Thymus (tissue), 11 donors: ENCODE measurements at regions not wholly inside any gene's neighbourhood (a gene's known extent, or its start where the extent isn't known, plus 50 kb on each side); places are given as distances from the start of the nearest gene placed in this dataset.

Experiments
- DNase-seq, 9 donors: peaks; one replicate each; pipeline ENCODE4 v3.0.0-alpha.2; 2013; ENCODE audit warnings: low spot score in 9 of 9, low read depth in 6 of 9, missing footprints in 1 of 9
- H3K27ac ChIP-seq, 2 donors: one replicate each; pipeline ENCODE4 v1.5.1; 2013; ENCODE audit warnings: control low read depth in 1 of 2, low read depth in 1 of 2, low read length in 1 of 2, mild to moderate bottlenecking in 1 of 2, moderate library complexity in 1 of 2
- H3K27me3 ChIP-seq, 2 donors: one replicate each; pipeline ENCODE4 v1.5.1; 2013; ENCODE audit warnings: low read length in 1 of 2; ENCODE audit not compliant: control insufficient read depth in 2 of 2, insufficient read depth in 1 of 2
- H3K36me3 ChIP-seq, 2 donors: one replicate each; pipeline ENCODE4 v1.5.1; 2013; ENCODE audit warnings: low read length in 1 of 2, mild to moderate bottlenecking in 1 of 2, moderate library complexity in 1 of 2; ENCODE audit not compliant: control insufficient read depth in 2 of 2, insufficient read depth in 2 of 2
- H3K4me1 ChIP-seq, 2 donors: one replicate each; pipeline ENCODE4 v1.5.1; 2013; ENCODE audit warnings: low read length in 2 of 2; ENCODE audit not compliant: control insufficient read depth in 2 of 2, insufficient read depth in 2 of 2
- H3K4me3 ChIP-seq, 2 donors: one replicate each; pipeline ENCODE4 v1.5.1; 2013; ENCODE audit warnings: low read length in 2 of 2, control low read depth in 1 of 2, mild to moderate bottlenecking in 1 of 2
- H3K9me3 ChIP-seq, 2 donors: one replicate each; pipeline ENCODE4 v1.5.1; 2013; ENCODE audit warnings: low read length in 1 of 2, mild to moderate bottlenecking in 1 of 2; ENCODE audit not compliant: control insufficient read depth in 2 of 2, insufficient read depth in 1 of 2
- WGBS: extraction: QIAGEN DNeasy Blood & Tissue Kit; methylation state at CpG from one replicate; pipeline ENCODE4 v1.1.7; 2013; 5-methylcytosine and 5-hydroxymethylcytosine counted together
- donor health status: healthy.

DNA sequence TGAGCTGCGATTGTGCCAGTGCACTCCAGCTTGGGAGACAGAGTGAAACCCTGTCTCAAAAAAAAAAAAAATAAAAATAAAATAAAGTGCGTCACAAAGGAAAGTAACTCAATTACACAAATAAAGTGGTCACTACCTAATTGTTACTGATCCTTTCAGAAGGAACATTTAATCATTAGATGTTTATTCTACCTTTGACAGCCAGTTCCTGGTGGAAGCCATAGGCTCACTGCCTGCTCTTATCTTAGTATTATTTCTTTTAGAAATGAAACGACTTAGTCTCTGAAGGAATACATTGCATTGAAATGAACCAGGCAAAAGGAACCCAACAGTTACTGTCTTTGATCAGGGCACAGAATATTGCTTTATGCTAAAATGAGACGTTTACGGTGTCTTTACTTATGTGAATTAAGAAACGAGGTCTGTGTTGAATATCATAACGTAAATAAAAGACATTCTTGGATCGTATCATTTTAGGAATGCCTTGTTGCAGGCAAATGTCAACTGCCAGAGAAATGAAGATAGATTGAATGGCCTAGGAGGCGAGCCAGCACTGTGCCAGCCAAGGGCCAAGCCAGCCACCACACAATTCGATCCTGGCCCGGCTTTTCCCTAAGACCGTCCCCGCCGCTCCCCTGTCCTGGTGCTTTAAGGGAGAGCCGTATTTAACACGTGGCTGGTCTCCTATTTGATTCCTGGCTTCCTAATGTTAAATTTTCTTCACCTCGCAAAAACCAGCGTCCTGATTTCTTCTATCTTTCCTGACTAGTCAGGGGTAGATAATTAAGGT lies 136.7 kb upstream of the GMDS start:
- no peak overlapping the region for H3K4me3 ChIP-seq
- H3K27ac ChIP-seq: no peak overlapping the region
- WGBS: 97% methylated on average over 18 of the region's 18 CpGs
- no peak for DNase-seq
- H3K4me1 ChIP-seq: no peaks in the 10 kb centered on the region
- H3K9me3 ChIP-seq: no peaks in the 10 kb centered on the region
- no peaks in the 10 kb centered on the region for H3K36me3 ChIP-seq
- no peaks in the 10 kb centered on the region for H3K27me3 ChIP-seq

DNA sequence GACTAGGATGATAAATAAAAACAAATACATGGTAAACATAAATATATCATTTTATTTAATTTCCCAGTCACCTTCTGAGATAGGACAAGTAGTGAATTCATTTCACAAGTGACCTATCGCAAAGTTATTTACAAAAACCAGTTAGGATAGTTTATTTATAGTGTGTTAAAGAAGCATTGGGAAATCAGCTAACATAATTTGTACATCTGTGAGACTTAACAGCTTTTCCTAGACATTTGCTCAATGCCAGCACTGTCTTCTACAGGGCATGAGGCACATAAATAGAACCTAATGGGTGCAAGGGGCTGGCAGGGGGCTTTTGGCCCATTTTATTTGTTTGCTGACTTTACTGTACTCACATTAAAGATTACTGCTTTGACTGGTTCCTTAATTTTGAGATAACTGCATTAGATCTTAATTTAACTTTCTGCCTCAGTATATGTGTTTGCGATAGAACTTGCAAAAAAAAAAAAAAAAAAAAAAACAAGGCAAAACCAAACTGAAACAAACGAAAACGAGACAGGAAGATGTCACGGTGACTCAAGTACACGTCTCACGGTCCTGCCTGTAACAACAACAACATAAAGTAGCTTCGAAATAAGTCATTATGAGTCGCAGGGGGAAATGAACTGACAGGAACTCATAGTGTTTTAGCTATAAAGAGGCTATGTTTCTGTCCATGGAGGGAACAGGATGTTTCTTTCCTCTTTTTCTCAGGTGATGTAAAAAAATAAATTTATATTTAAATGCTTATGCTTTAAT lies 133.7 kb upstream of the GMDS start:
- H3K4me1 ChIP-seq: no peaks in the 10 kb centered on the region
- WGBS: 89% methylated on average over 9 of the region's 9 CpGs
- DNase-seq: peak in 1 of 9 donors; percentile 13
- H3K27ac ChIP-seq: no peak overlapping the region
- H3K36me3 ChIP-seq: no peaks in the 10 kb centered on the region
- H3K4me3 ChIP-seq: no peak overlapping the region
- no peaks in the 10 kb centered on the region for H3K9me3 ChIP-seq
- no peaks in the 10 kb centered on the region for H3K27me3 ChIP-seq

DNA sequence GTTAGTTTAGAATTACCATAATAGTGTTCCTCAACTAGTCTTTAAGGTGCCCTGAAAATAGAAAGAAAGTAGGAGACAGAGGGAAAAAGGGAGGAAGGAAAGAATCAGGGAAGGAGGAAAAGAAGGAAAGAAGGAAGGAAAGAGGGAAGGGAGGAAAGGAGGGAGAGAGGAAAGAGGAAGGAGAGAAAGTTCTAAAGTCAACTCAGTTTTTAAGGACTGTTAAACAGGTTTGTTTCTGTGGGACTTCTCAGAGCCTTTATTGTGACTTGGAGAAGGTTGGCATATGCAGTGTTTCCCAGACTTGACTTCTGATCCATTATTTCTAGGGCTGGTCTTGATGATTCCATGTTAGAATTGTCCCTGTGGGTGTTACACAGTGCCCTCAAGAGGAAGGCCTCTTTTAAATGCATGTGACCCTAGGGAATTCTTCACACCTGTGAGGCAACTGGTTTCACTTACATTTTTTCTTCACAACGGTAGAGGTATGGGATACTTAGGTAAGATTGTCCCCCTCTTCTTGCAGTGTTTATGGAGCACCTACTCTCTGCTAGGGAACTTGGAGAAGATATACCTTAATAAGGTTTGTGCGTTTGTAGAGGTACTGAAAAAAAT lies 132.7 kb upstream of the GMDS start:
- no peaks in the 10 kb centered on the region for H3K9me3 ChIP-seq
- H3K4me3 ChIP-seq: no peak overlapping the region
- 82% methylated on average over 2 of the region's 2 CpGs for WGBS
- H3K27ac ChIP-seq: no peak overlapping the region
- H3K4me1 ChIP-seq: no peaks in the 10 kb centered on the region
- H3K36me3 ChIP-seq: no peaks in the 10 kb centered on the region
- DNase-seq: no peak
- H3K27me3 ChIP-seq: no peaks in the 10 kb centered on the region

DNA sequence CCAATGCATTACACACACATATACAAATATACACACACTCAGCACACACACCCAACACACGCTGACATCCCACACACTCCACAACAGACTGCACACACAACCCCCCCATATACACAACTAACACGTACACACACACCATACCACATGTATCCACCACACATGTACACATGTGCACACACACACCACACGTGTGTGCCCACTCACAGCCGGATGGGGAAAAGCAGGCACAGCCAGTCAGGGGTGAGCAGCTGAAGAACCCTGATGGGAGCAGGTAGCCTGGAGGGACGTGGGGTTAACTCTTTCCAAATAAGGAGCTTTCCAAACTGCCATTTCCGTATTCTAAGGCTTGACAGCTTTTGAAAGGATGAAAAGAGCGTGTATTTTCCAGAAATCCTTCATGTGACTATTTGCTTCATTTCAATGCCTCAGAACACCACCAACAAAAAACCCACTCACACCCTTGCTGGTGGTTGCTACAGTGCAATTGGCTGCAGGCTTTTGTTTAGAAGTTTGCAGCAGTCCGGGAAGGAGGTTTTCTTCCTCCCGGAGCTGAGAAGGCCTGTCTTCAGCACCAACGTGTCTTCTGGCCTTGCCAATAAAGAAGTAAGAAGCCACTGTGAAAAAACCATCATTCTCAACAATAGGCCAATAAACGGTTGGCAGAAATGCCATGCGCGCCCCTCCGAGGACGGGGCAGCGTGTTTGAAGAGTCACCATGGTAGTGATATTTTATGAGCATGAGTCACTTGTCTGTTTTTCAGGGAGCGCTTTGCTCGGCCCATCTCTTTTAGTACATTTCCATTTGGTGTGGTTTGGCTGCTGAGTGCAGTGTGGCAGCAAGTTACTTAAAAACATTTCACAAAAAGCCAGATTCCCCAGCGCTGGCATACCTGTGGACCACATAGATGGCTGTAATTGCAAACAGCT lies 131.3 kb upstream of the GMDS start:
- no peak overlapping the region for H3K4me3 ChIP-seq
- no peak for DNase-seq
- no peak overlapping the region for H3K27ac ChIP-seq
- no peaks in the 10 kb centered on the region for H3K27me3 ChIP-seq
- H3K9me3 ChIP-seq: no peaks in the 10 kb centered on the region
- no peaks in the 10 kb centered on the region for H3K4me1 ChIP-seq
- 92% methylated on average over 19 of the region's 19 CpGs for WGBS
- H3K36me3 ChIP-seq: no peaks in the 10 kb centered on the region

DNA sequence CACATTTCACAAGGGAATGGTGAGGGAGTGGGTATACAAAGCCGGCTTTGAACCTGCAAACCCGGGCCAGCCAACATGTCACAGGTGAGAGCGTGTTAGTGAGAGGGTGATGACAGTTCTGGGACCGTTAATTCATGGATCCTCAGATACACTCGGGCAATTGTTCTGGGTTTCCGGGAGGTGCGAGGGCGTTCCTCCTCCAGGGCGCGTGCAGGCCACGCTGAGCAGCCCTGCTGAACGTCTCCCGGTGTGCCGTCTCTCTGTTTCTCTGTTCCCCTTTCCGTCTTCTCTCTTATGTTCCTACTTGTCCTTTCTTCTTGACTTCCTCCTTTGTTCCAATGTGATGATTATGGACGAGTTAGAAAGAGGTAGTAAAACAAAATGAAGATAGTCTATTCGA lies 130.0 kb upstream of the GMDS start:
- no peaks in the 10 kb centered on the region for H3K9me3 ChIP-seq
- no peaks in the 10 kb centered on the region for H3K27me3 ChIP-seq
- no peak for DNase-seq
- H3K36me3 ChIP-seq: no peaks in the 10 kb centered on the region
- WGBS: 96% methylated on average over 17 of the region's 17 CpGs
- H3K4me3 ChIP-seq: no peak overlapping the region
- H3K27ac ChIP-seq: no peak overlapping the region
- no peaks in the 10 kb centered on the region for H3K4me1 ChIP-seq

DNA sequence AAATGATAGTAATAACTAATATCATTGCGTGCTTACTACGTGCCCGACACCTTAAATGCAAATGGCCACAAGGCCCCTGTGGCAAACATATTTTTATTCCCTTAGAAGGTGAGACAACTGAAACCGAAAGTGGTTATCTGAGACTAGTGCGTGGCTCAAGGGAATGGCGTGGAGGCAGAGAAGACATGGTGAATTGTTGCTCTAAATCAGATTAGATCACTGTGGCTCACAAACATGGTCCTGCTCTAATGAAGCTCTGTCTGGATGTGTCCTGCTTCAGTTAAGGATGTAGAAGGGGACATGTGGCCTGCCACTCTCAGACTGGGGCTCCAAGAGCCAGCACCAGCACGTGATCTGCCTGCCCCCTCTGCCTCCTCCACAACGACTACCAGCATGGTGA lies 124.2 kb upstream of the GMDS start:
- no peak for DNase-seq
- H3K36me3 ChIP-seq: no peaks in the 10 kb centered on the region
- H3K4me1 ChIP-seq: no peaks in the 10 kb centered on the region
- WGBS: 97% methylated on average over 8 of the region's 8 CpGs
- H3K9me3 ChIP-seq: no peaks in the 10 kb centered on the region
- no peak overlapping the region for H3K4me3 ChIP-seq
- H3K27me3 ChIP-seq: no peaks in the 10 kb centered on the region
- no peak overlapping the region for H3K27ac ChIP-seq

DNA sequence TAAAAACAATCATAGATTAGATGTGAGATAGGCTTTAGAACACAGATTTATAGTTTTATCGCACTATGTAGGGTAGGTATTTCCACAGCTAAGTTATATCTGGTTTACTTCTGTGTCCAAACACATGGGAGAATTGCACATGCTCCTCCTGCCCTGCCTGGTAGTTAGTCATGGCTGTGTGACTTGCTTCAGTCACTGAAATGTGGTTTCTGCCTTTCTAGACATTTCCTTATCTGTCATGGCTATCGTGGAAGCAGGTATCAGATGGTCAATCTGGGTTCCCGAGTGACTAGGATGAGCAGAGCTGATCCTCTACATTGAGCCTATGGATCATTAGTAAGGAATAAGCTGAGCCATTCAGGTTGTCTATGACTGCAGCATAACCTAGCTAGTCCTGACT lies 117.8 kb upstream of the GMDS start:
- DNase-seq: no peak
- Histone ChIP-seq H3K27me3 (no peaks in the 10 kb centered on the region), H3K36me3 (no peaks in the 10 kb centered on the region), H3K9me3 (no peaks in the 10 kb centered on the region), H3K4me1 (no peaks in the 10 kb centered on the region), H3K27ac (no peak overlapping the region), H3K4me3 (no peak overlapping the region)
- 47% methylated on average over 3 of the region's 3 CpGs for WGBS

DNA sequence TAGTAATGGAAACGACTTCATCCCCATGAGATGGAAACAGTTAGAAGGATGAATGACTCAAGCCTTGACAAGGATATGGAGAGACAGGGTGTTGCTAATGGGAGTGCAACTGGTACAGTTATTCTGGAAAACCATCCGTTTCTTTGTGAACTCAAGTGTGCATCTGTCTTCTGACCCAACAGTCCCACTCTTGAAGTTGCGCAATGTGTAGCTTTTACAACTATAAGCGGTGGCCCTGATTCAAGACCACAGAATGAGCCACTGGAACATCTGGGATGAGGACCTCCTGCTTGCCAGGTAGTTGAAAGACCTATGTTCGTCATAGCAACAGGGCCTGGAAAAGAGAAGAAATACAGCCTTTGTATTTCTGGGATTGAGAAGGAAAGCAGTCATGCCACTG lies 115.8 kb upstream of the GMDS start:
- DNase-seq: no peak
- Histone ChIP-seq H3K9me3 (no peaks in the 10 kb centered on the region), H3K4me3 (no peak overlapping the region), H3K36me3 (no peaks in the 10 kb centered on the region), H3K4me1 (no peaks in the 10 kb centered on the region), H3K27me3 (no peaks in the 10 kb centered on the region), H3K27ac (no peak overlapping the region)
- WGBS: over 99% methylated on average over 5 of the region's 5 CpGs
